Bronchial epithelial cell (primary cell): ENCODE measurements at regions not wholly inside any gene's neighbourhood (a gene's known extent, or its start where the extent isn't known, plus 50 kb on each side); places are given as distances from the start of the nearest gene placed in this dataset.

Source experiments
- DNase-seq: peaks from one replicate; pipeline ENCODE4 v3.0.0-alpha.2; 2010; ENCODE audit warnings: low read depth
- FAIRE-seq: peaks from 2 replicates; lab custom pipeline; 2011; peaks lifted over from hg19 to GRCh38; lab: Jason Lieb, UNC
- H3K27me3 ChIP-seq: 2 replicates; pipeline ENCODE4 v1.5.1; 2011; ENCODE audit warnings: low read length; ENCODE audit not compliant: control insufficient read depth, insufficient read depth
- H3K36me3 ChIP-seq: 2 replicates; pipeline ENCODE4 v1.5.1; 2011; ENCODE audit warnings: low read length; ENCODE audit not compliant: control insufficient read depth, insufficient read depth
- H3K4me3 ChIP-seq: 2 replicates; pipeline ENCODE4 v1.5.1; 2011; ENCODE audit warnings: mild to moderate bottlenecking, low read depth, low read length, control low read depth
- CTCF ChIP-seq: IDR thresholded peaks from 2 replicates; pipeline ENCODE4 v1.5.1; 2011; ENCODE audit warnings: mild to moderate bottlenecking, moderate library complexity, low read length, control low read depth, inconsistent platforms; ENCODE audit not compliant: insufficient read depth, severe bottlenecking

- DNase-seq (no peak), FAIRE-seq (no peak)
- no peak overlapping the region for H3K4me3 ChIP-seq
- no peak for TF ChIP-seq CTCF
- H3K27me3 ChIP-seq: no peaks in the 10 kb centered on the region
- no peaks in the 10 kb centered on the region for H3K36me3 ChIP-seq
Observed at GRCh38 chr10:124342136-124342820, 76.4 kb downstream of the OAT start.

GRCh38 chr10:124341768-124342135 lies 77.0 kb downstream of the OAT start:
- Histone ChIP-seq H3K27me3 (no peaks in the 10 kb centered on the region), H3K36me3 (no peaks in the 10 kb centered on the region), H3K4me3 (no peak overlapping the region)
- no peak for DNase-seq
- FAIRE-seq: peak; percentile 83
- TF ChIP-seq CTCF: no peak

GRCh38 chr10:124340033-124340760 lies 78.5 kb downstream of the OAT start:
- DNase-seq (peak; percentile 57), FAIRE-seq (peak; percentile 23)
- no peak for TF ChIP-seq CTCF
- H3K4me3 ChIP-seq: no peak overlapping the region
- H3K27me3 ChIP-seq: no peaks in the 10 kb centered on the region
- H3K36me3 ChIP-seq: no peaks in the 10 kb centered on the region

- Histone ChIP-seq H3K36me3 (no peaks in the 10 kb centered on the region), H3K27me3 (no peaks in the 10 kb centered on the region), H3K4me3 (no peak overlapping the region)
- DNase-seq (peak; percentile 50), FAIRE-seq (peak; percentile 32)
- no peak for TF ChIP-seq CTCF
Observed at GRCh38 chr10:124339119-124340032, 79.3 kb downstream of the OAT start.

GRCh38 chr10:124338276-124338925 lies 80.3 kb downstream of the OAT start:
- TF ChIP-seq CTCF: no peak
- Histone ChIP-seq H3K4me3 (no peak overlapping the region), H3K36me3 (no peaks in the 10 kb centered on the region), H3K27me3 (no peaks in the 10 kb centered on the region)
- DNase-seq (no peak), FAIRE-seq (peak; percentile 66)
